Ishikawa (cell line): ENCODE measurements at regions not wholly inside any gene's neighbourhood (a gene's known extent, or its start where the extent isn't known, plus 50 kb on each side); places are given as distances from the start of the nearest gene placed in this dataset.

Experiments
- CREB1 ChIP-seq: IDR thresholded peaks from 2 replicates; pipeline ENCODE4 v1.6.1; 2012; ENCODE audit warnings: low read depth
- NFIC ChIP-seq: IDR thresholded peaks from 2 replicates; pipeline ENCODE4 v1.6.1; 2012
- RAD21 ChIP-seq: IDR thresholded peaks from 2 replicates; pipeline ENCODE4 v1.6.1; 2012; ENCODE audit warnings: low read depth
- TF ChIP-seq, protein P1 (sequence below): IDR thresholded peaks from 2 replicates; pipeline ENCODE4 v1.6.1; 2012; ENCODE audit warnings: low read depth, mild to moderate bottlenecking
- TF ChIP-seq, protein P2 (sequence below): IDR thresholded peaks from 2 replicates; pipeline ENCODE4 v1.6.1; 2012

DNA sequence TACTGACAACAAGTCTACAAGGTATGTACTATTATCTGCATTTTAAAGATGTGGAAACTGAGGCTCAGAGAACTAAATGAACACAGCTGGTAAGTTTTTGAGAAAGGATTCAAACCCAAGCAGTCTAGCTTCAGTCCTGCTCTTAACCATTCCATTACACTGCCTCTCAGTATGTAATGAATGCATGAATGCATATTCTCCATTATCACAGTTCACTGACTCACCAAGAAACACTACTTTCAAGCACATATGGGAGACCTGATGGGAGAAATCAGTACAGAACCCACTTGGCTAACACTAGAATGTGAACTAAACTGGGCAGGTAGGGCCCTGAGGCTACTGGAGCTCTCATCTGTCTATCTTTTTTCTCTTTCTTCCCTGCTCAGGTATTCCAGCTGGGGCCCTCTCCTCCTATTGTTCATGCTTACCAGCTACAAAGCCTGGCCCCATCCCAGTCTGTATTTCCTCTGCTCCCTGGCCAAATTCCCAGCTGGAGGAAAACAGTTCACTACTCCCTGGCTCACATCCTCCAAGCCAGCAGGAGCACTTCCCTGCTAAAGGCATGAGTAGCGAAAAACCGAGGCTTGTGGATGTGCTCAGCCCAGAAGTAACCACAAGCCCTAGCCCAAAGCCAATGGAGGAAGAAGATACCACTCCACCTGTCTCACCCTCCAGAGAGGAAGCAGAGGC, 178.2 kb upstream of the ARHGEF9 start:
- no peak for TF ChIP-seq NFIC
- TF ChIP-seq, protein P1, sequence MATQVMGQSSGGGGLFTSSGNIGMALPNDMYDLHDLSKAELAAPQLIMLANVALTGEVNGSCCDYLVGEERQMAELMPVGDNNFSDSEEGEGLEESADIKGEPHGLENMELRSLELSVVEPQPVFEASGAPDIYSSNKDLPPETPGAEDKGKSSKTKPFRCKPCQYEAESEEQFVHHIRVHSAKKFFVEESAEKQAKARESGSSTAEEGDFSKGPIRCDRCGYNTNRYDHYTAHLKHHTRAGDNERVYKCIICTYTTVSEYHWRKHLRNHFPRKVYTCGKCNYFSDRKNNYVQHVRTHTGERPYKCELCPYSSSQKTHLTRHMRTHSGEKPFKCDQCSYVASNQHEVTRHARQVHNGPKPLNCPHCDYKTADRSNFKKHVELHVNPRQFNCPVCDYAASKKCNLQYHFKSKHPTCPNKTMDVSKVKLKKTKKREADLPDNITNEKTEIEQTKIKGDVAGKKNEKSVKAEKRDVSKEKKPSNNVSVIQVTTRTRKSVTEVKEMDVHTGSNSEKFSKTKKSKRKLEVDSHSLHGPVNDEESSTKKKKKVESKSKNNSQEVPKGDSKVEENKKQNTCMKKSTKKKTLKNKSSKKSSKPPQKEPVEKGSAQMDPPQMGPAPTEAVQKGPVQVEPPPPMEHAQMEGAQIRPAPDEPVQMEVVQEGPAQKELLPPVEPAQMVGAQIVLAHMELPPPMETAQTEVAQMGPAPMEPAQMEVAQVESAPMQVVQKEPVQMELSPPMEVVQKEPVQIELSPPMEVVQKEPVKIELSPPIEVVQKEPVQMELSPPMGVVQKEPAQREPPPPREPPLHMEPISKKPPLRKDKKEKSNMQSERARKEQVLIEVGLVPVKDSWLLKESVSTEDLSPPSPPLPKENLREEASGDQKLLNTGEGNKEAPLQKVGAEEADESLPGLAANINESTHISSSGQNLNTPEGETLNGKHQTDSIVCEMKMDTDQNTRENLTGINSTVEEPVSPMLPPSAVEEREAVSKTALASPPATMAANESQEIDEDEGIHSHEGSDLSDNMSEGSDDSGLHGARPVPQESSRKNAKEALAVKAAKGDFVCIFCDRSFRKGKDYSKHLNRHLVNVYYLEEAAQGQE, result no peak
- TF ChIP-seq, protein P2, sequence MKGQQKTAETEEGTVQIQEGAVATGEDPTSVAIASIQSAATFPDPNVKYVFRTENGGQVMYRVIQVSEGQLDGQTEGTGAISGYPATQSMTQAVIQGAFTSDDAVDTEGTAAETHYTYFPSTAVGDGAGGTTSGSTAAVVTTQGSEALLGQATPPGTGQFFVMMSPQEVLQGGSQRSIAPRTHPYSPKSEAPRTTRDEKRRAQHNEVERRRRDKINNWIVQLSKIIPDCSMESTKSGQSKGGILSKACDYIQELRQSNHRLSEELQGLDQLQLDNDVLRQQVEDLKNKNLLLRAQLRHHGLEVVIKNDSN, result no peak
- no peak for TF ChIP-seq RAD21
- TF ChIP-seq CREB1, result no peak
